Esophagus (tissue), 2 donors: ENCODE measurements at regions not wholly inside any gene's neighbourhood (a gene's known extent, or its start where the extent isn't known, plus 50 kb on each side); places are given as distances from the start of the nearest gene placed in this dataset.
A peak's percentile ranks its signal among the peaks of the same experiment; 100 is the strongest.
"Not testable (repeated sequence)": the region's sequence is repeated elsewhere in the genome, so short reads cannot be mapped to it uniquely, and the experiment has no call there.

Source experiments
- H3K27ac ChIP-seq, 2 donors: one replicate each; pipeline ENCODE4 v1.5.1; 2013; ENCODE audit warnings: low read depth in 2 of 2, mild to moderate bottlenecking in 2 of 2, inconsistent platforms in 1 of 2, low read length in 1 of 2, moderate library complexity in 1 of 2
- H3K27me3 ChIP-seq, 2 donors: one replicate each; pipeline ENCODE4 v1.6.1; 2013; ENCODE audit warnings: low read length in 2 of 2, control low read depth in 1 of 2, mild to moderate bottlenecking in 1 of 2; ENCODE audit not compliant: insufficient read depth in 2 of 2, control insufficient read depth in 1 of 2
- H3K36me3 ChIP-seq, 2 donors: one replicate each; pipeline ENCODE4 v1.6.1; 2013; ENCODE audit warnings: low read length in 1 of 2; ENCODE audit not compliant: control insufficient read depth in 2 of 2, insufficient read depth in 2 of 2
- H3K4me1 ChIP-seq, 2 donors: one replicate each; pipeline ENCODE4 v1.6.1; 2013; ENCODE audit warnings: low read length in 1 of 2; ENCODE audit not compliant: control insufficient read depth in 2 of 2, insufficient read depth in 2 of 2
- H3K4me3 ChIP-seq, 2 donors: one replicate each; pipeline ENCODE4 v1.5.1; 2013; ENCODE audit warnings: low read length in 2 of 2, mild to moderate bottlenecking in 2 of 2, low read depth in 1 of 2, moderate library complexity in 1 of 2
- H3K9me3 ChIP-seq, 2 donors: one replicate each; pipeline ENCODE4 v1.6.1; 2013; ENCODE audit warnings: mild to moderate bottlenecking in 2 of 2, low read depth in 1 of 2, low read length in 1 of 2, moderate library complexity in 1 of 2; ENCODE audit not compliant: control insufficient read depth in 2 of 2, insufficient read depth in 1 of 2
- WGBS, 2 donors: extraction: QIAGEN DNeasy Blood & Tissue Kit; methylation state at CpG; one replicate each; pipeline ENCODE4 v1.1.7; 2013; 5-methylcytosine and 5-hydroxymethylcytosine counted together
- donor health status: healthy with polysubstance abuse.
- donor health status: Bipolar disorder and iron deficiency.

- peak overlapping the region; percentile 81 to 96 for H3K27ac ChIP-seq
Measured at GRCh38 chr2:20113004-20113796, 61.8 kb upstream of the LAPTM4A start.

DNA sequence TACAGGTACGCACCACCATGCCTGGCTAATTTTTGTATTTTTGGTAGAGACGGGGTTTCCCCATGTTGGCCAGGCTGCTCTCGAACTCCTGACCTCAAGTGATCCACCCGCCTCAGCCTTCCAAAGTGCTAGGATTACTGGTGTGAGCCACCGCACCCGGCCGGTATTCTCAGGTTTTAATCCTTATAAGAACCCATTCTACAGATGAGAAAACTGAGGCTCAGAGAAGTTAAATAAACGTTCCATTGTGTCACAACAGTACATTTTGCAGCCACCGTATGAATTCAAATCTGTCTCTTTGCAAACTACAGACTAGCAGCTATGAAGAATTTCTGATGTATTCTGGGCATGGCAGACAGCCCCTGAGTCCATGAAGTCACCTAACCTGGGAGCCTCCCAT lies 60.9 kb upstream of the LAPTM4A start:
- not testable (repeated sequence) for H3K4me3 ChIP-seq, H3K27me3 ChIP-seq, H3K36me3 ChIP-seq, H3K9me3 ChIP-seq
- H3K27ac ChIP-seq, result peak overlapping the region in 1 of 2 donors; percentile 96
- WGBS, 2 donors, result 82 to 85% methylated on average over 9 of the region's 9 CpGs
- H3K4me1 ChIP-seq, result peaks cover 7 to 37% of the 10 kb centered on the region in 2 donors

More at GRCh38 chr2:20113004-20113796, 61.8 kb upstream of the LAPTM4A start:
- Histone ChIP-seq H3K9me3 (no peaks in the 10 kb centered on the region), H3K4me1 (peaks cover 10 to 37% of the 10 kb centered on the region in 2 donors), H3K27me3 (no peaks in the 10 kb centered on the region), H3K4me3 (no peak overlapping the region), H3K36me3 (no peaks in the 10 kb centered on the region)
- WGBS, 2 donors, result 83 to 90% methylated on average over 15 of the region's 15 CpGs

DNA sequence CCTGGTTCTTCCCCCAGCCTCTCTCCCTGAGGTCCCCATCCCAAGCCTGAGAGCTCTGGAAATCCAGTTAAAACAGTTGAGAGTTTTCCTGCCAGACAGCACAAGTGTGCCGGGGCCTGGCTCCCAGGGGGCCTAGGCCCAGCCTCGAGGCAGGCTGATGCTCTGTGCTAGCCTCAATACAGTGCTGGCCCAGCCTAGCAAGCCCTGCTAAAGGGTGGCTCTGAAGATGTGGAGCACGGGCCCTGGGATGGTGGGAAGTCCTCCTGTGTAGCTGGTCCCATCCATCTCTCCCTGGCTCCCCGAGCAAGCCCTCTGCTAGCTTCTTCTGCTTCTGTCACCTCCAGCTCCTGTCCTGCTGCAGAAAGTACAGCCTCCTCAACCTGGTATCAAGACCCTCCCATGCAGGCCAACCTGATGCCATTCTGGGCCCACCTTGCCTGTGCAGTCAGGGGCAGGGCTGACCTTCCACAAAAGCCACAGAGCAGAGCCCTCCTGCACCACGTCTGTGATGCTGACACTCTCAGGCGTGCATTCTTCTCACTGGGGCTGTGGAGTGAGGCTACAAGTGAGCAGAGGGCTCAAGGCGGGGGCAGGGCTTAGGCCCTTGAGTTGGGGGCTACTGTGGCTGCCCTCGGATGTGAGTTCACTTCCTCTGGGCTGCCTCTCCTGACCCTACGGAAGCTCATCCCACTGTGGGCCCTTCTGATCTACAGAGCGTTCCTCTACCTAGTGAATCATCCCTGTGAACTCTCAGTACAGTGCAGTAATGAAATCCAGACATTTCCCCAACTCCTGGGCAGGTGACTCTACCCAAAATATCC lies 60.1 kb upstream of the LAPTM4A start:
- Histone ChIP-seq H3K27ac (peak overlapping the region; percentile 30 to 73), H3K4me3 (no peak overlapping the region), H3K4me1 (peaks cover 6 to 37% of the 10 kb centered on the region in 2 donors), H3K9me3 (peaks cover 0 to 3% of the 10 kb centered on the region in 2 donors), H3K36me3 (no peaks in the 10 kb centered on the region), H3K27me3 (no peaks in the 10 kb centered on the region)
- 75 to 80% methylated on average over 10 of the region's 10 CpGs for WGBS, 2 donors

DNA sequence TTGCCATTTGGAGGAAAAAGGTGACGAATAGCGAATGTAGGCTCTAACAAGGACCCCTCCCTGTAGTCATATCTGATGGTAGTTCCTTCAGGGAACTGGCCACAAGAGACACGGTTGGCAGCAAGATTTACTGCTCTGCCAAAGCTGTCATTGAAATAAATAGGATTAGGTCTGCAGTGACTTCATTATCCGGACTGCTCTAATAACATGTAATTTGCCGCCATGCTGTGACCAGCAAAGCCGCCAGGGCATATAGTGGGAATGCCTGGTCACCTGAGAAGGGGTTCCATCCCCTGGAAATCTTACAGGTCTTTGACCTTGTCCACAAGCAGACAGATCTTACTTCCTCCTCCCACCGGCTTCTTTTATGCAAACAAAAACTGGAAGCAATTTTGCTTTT lies 59.4 kb upstream of the LAPTM4A start:
- 65 to 70% methylated on average over 7 of the region's 7 CpGs for WGBS, 2 donors

DNA sequence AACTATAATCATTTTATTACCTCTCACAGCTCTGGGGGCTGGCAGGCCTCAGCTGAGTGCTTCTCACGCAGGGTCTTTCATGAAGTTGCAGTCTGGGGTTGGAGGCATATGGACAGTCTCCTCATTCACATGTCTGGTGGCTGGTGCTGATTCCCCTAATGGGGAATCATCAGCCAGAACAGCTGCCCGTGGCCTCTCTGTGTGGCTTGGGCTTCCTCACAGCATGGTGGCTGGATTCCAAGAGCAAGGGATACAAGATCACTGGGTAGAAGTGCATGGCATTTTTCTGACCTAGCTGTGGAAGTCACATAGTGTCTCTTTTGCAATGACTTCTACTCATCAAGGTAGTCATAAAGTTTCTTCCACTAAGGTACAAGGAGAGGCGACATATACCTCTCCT lies 59.0 kb upstream of the LAPTM4A start:
- Histone ChIP-seq H3K4me1 (peaks cover 6 to 29% of the 10 kb centered on the region in 2 donors), H3K27me3 (no peaks in the 10 kb centered on the region), H3K36me3 (no peaks in the 10 kb centered on the region), H3K27ac (peak overlapping the region; percentile 52 to 85), H3K4me3 (no peak overlapping the region), H3K9me3 (peaks cover 0 to 3% of the 10 kb centered on the region in 2 donors)
- WGBS, 2 donors, result 89 to 93% methylated on average over 3 of the region's 3 CpGs

More for the DNA sequence above, 59.4 kb upstream of the LAPTM4A start:
- Histone ChIP-seq H3K4me1 (peaks cover 6 to 34% of the 10 kb centered on the region in 2 donors), H3K9me3 (peaks cover 0 to 3% of the 10 kb centered on the region in 2 donors), H3K36me3 (no peaks in the 10 kb centered on the region), H3K4me3 (no peak overlapping the region), H3K27ac (peak overlapping the region; percentile 52 to 73), H3K27me3 (no peaks in the 10 kb centered on the region)

- H3K4me1 ChIP-seq, result peaks cover 6 to 21% of the 10 kb centered on the region in 2 donors
- 75 to 88% methylated on average over 5 of the region's 5 CpGs for WGBS, 2 donors
- H3K9me3 ChIP-seq, result peaks cover 0 to 3% of the 10 kb centered on the region in 2 donors
- H3K27ac ChIP-seq, result peak overlapping the region; percentile 35 to 78
- no peaks in the 10 kb centered on the region for H3K36me3 ChIP-seq
- H3K4me3 ChIP-seq, result no peak overlapping the region
- H3K27me3 ChIP-seq, result no peaks in the 10 kb centered on the region
Measured at GRCh38 chr2:20108655-20109396, 57.4 kb upstream of the LAPTM4A start.

GRCh38 chr2:20107776-20108175 lies 56.3 kb upstream of the LAPTM4A start:
- WGBS, 2 donors, result 80 to 87% methylated on average over 5 of the region's 5 CpGs
- H3K4me1 ChIP-seq, result peaks cover 0 to 15% of the 10 kb centered on the region in 2 donors
- no peaks in the 10 kb centered on the region for H3K36me3 ChIP-seq

DNA sequence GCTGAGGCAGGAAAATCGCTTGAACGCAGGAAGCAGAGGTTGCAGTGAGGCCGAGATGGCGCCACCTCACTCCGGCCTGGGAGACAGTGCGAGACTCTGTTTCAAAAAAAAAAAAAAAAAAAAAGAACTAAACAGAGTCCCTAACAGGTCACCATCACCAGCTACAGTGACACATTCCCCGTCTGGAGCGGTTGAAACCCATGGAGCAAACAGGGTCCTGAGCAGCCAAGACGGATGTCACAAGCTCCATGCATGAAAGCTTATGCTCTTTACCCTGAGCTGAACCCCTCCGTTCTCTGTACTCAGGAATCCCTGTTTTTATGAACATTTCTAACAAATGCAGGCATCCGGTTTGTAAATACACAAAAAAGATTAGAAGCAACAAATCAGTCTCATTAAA lies 55.9 kb upstream of the LAPTM4A start:
- 90 to 91% methylated on average over 11 of the region's 11 CpGs for WGBS, 2 donors
- Histone ChIP-seq H3K27ac (no peak overlapping the region), H3K4me1 (peaks cover 0 to 13% of the 10 kb centered on the region in 2 donors)

More at GRCh38 chr2:20107776-20108175, 56.3 kb upstream of the LAPTM4A start:
- Histone ChIP-seq H3K9me3 (peaks cover 0 to 3% of the 10 kb centered on the region in 2 donors), H3K4me3 (no peak overlapping the region), H3K27me3 (no peaks in the 10 kb centered on the region), H3K27ac (no peak overlapping the region)

DNA sequence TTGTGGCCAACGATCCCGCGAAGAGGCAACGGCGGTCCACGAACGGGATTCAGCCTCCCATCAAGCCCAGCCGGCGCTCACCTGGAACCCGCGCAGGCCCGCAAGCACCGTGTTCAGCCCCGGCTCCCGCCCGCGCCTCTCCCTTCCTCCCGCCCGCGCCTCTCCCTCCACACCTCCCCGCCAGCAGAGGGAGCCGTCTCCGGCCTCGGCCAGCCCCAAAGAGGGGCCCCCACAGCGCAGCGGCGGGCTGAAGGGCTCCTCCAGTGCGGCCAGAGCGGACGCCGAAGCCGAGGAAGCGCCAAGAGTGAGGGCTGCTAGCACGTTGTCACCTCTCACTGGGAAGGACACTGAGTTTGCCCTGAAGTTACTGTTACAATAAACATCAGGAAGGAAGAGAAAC lies 55.3 kb upstream of the LAPTM4A start:
- H3K27me3 ChIP-seq, result no peaks in the 10 kb centered on the region
- H3K4me1 ChIP-seq, result peaks cover 0 to 13% of the 10 kb centered on the region in 2 donors
- peaks cover 0 to 3% of the 10 kb centered on the region in 2 donors for H3K9me3 ChIP-seq
- WGBS, 2 donors, result 18 to 22% methylated on average over 29 to 34 of the region's 34 CpGs
- H3K4me3 ChIP-seq, result peak overlapping the region; percentile 7 to 34
- peak overlapping the region in 1 of 2 donors; percentile 11 for H3K27ac ChIP-seq
- H3K36me3 ChIP-seq, result no peaks in the 10 kb centered on the region

More for the DNA sequence above, 55.9 kb upstream of the LAPTM4A start:
- Histone ChIP-seq H3K36me3 (no peaks in the 10 kb centered on the region), H3K9me3 (peaks cover 0 to 3% of the 10 kb centered on the region in 2 donors), H3K27me3 (no peaks in the 10 kb centered on the region), H3K4me3 (no peak overlapping the region)
